ENCODE measurements at regions not wholly inside any gene's neighbourhood (a gene's known extent, or its start where the extent isn't known, plus 50 kb on each side); places are given as distances from the start of the nearest gene placed in this dataset. TPM values are rescaled to one million over a fixed set of nuclear protein-coding genes. Genes with fewer than 3 reads are reported as not detected.

DNA sequence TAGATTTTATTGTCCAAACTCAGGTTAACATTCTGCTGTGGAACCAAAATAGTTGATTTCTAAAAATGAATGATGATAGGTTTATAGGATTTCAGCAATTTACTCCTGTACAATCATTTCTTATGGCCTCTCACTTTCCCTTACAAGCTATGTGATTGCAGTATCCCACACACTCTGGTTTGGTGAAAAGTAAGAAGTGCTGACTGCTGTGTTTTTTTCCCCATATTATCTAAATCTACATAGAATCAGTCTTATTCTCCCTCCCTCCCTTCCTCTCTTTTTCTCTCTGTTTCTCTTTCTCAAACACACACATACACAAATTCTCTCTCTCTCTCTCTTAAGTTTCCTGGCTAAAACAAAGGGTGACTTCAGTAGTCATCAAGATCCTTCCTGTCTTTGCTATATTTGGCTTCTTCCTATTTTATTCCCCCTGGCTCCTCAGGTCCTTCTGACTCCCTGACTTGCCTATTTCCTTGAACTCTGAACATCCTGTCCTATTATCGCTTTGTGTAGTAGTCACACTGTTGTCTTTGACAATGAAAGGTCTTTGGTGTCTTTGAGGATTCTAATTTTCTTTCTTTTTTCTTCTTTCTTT lies 55.9 kb upstream of the HAPLN1 start:
- no peaks in the 10 kb centered on the region for H3K9me3 ChIP-seq (ENCODE audit: control insufficient read depth in 3 of 3, low read length in 3 of 3)
- H3K4me3 ChIP-seq (ENCODE audit: low read length in 3 of 3): no peak overlapping the region
- H3K9ac ChIP-seq (ENCODE audit: low read depth in 1 of 3, low read length in 3 of 3): no peak overlapping the region
- H3K27ac ChIP-seq (ENCODE audit: low read depth, low read length): no peak overlapping the region
- no peaks in the 10 kb centered on the region for H3K36me3 ChIP-seq (ENCODE audit: control insufficient read depth in 3 of 3, insufficient read depth in 3 of 3, low read length in 3 of 3)
- H3K4me1 ChIP-seq (ENCODE audit: control insufficient read depth in 3 of 3, insufficient read depth in 3 of 3, low read length in 3 of 3): no peaks in the 10 kb centered on the region
- no peaks in the 10 kb centered on the region for H3K27me3 ChIP-seq (ENCODE audit: control insufficient read depth in 3 of 3, insufficient read depth in 3 of 3, low read length in 3 of 3)

Small RNAs in the stretch of these regions (small RNA-seq; reads per million reads assigned to genes)
- gene RNU4-11P: not detected

All from skeletal muscle tissue (tissue), 4 donors.